ENCODE measurements at regions not wholly inside any gene's neighbourhood (a gene's known extent, or its start where the extent isn't known, plus 50 kb on each side); places are given as distances from the start of the nearest gene placed in this dataset.

DNA sequence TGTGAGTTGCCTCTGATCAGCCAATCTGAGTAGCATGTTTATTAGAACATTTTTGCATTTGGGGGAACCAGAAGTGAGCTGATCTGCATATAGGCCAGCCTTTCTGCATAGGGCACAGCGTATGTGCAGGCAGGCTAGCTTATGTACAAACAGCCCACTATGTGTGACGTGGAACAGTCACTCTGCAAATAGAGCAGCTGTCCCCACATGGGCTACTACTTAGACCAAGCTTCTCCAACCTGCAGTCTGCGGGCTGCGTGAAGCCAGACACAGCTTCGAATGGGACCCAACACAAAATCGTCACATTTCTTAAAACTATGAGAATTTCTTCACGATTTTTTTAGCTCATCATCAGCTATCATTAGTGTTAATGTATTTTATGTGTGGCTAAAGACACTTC lies 134.1 kb upstream of the FAM20C start (continued):
- TF ChIP-seq, protein P1, sequence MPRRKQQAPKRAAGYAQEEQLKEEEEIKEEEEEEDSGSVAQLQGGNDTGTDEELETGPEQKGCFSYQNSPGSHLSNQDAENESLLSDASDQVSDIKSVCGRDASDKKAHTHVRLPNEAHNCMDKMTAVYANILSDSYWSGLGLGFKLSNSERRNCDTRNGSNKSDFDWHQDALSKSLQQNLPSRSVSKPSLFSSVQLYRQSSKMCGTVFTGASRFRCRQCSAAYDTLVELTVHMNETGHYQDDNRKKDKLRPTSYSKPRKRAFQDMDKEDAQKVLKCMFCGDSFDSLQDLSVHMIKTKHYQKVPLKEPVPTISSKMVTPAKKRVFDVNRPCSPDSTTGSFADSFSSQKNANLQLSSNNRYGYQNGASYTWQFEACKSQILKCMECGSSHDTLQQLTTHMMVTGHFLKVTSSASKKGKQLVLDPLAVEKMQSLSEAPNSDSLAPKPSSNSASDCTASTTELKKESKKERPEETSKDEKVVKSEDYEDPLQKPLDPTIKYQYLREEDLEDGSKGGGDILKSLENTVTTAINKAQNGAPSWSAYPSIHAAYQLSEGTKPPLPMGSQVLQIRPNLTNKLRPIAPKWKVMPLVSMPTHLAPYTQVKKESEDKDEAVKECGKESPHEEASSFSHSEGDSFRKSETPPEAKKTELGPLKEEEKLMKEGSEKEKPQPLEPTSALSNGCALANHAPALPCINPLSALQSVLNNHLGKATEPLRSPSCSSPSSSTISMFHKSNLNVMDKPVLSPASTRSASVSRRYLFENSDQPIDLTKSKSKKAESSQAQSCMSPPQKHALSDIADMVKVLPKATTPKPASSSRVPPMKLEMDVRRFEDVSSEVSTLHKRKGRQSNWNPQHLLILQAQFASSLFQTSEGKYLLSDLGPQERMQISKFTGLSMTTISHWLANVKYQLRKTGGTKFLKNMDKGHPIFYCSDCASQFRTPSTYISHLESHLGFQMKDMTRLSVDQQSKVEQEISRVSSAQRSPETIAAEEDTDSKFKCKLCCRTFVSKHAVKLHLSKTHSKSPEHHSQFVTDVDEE (CRISPR knock-in tag; IDR thresholded peaks at IDR 0.05): no peak
- TF ChIP-seq ZNF565 (CRISPR knock-in tag; conservative IDR thresholded peaks at IDR 0.05; ENCODE audit: low read depth) (no peak), GLIS3 (CRISPR knock-in tag; IDR thresholded peaks at IDR 0.05) (no peak), OSR1 (CRISPR knock-in tag; IDR thresholded peaks at IDR 0.05) (no peak)

GRCh38 chr7:59079-60016 lies 133.0 kb upstream of the FAM20C start:
- TF ChIP-seq TCF4 (CRISPR knock-in tag; IDR thresholded peaks at IDR 0.05; ENCODE audit: borderline replicate concordance) (no peak), ZNF8 (CRISPR knock-in tag; IDR thresholded peaks at IDR 0.05) (no peak), ZFP30 (CRISPR knock-in tag; IDR thresholded peaks at IDR 0.05) (no peak)
- TF ChIP-seq, protein P2, sequence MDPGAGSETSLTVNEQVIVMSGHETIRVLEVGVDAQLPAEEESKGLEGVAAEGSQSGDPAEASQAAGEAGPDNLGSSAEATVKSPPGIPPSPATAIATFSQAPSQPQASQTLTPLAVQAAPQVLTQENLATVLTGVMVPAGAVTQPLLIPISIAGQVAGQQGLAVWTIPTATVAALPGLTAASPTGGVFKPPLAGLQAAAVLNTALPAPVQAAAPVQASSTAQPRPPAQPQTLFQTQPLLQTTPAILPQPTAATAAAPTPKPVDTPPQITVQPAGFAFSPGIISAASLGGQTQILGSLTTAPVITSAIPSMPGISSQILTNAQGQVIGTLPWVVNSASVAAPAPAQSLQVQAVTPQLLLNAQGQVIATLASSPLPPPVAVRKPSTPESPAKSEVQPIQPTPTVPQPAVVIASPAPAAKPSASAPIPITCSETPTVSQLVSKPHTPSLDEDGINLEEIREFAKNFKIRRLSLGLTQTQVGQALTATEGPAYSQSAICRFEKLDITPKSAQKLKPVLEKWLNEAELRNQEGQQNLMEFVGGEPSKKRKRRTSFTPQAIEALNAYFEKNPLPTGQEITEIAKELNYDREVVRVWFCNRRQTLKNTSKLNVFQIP (CRISPR knock-in tag; IDR thresholded peaks at IDR 0.05; ENCODE audit: borderline replicate concordance, low read depth): no peak
- no peak for ATAC-seq

- TF ChIP-seq ZFP3 (CRISPR knock-in tag; IDR thresholded peaks at IDR 0.05) (no peak), OSR1 (CRISPR knock-in tag; IDR thresholded peaks at IDR 0.05) (no peak), ESRRG (CRISPR knock-in tag; IDR thresholded peaks at IDR 0.05) (no peak), ZFP30 (CRISPR knock-in tag; IDR thresholded peaks at IDR 0.05) (no peak), CSRNP3 (CRISPR knock-in tag; IDR thresholded peaks at IDR 0.05) (no peak), PATZ1 (CRISPR knock-in tag; IDR thresholded peaks at IDR 0.05; ENCODE audit: borderline replicate concordance) (no peak), TOX (CRISPR knock-in tag; IDR thresholded peaks at IDR 0.05; ENCODE audit: borderline replicate concordance) (no peak), PPARA (CRISPR knock-in tag; IDR thresholded peaks at IDR 0.05; ENCODE audit: borderline replicate concordance) (no peak), CREB5 (CRISPR knock-in tag; IDR thresholded peaks at IDR 0.05; ENCODE audit: low read depth) (no peak), ZC3H10 (CRISPR knock-in tag; IDR thresholded peaks at IDR 0.05) (no peak), CSDC2 (CRISPR knock-in tag; IDR thresholded peaks at IDR 0.05) (no peak), SNAI2 (CRISPR knock-in tag; IDR thresholded peaks at IDR 0.05) (no peak), ARNTL (CRISPR knock-in tag; IDR thresholded peaks at IDR 0.05; ENCODE audit: borderline replicate concordance, low read depth) (no peak), ZNF70 (CRISPR knock-in tag; IDR thresholded peaks at IDR 0.05) (no peak), ZNF8 (CRISPR knock-in tag; IDR thresholded peaks at IDR 0.05) (no peak), ZNF565 (CRISPR knock-in tag; conservative IDR thresholded peaks at IDR 0.05; ENCODE audit: low read depth) (no peak)
- TF ChIP-seq, protein P2 (CRISPR knock-in tag; IDR thresholded peaks at IDR 0.05; ENCODE audit: borderline replicate concordance, low read depth): no peak
- no peak for ATAC-seq
Measured at GRCh38 chr7:60017-60675, 132.2 kb upstream of the FAM20C start.
